Amniotic stem cell (primary cell): ENCODE measurements at regions not wholly inside any gene's neighbourhood (a gene's known extent, or its start where the extent isn't known, plus 50 kb on each side); places are given as distances from the start of the nearest gene placed in this dataset.
A peak's percentile ranks its signal among the peaks of the same experiment; 100 is the strongest.
"Not testable (repeated sequence)": the region's sequence is repeated elsewhere in the genome, so short reads cannot be mapped to it uniquely, and the experiment has no call there.

ENCODE experiments used
- DNase-seq: peaks from one replicate; lab custom pipeline; 2025; lab: John Stamatoyannopoulos, UW

- DNase-seq = no peak
Observed at GRCh38 chr15:38745126-38745525, 180.5 kb upstream of the RASGRP1 start.

DNA sequence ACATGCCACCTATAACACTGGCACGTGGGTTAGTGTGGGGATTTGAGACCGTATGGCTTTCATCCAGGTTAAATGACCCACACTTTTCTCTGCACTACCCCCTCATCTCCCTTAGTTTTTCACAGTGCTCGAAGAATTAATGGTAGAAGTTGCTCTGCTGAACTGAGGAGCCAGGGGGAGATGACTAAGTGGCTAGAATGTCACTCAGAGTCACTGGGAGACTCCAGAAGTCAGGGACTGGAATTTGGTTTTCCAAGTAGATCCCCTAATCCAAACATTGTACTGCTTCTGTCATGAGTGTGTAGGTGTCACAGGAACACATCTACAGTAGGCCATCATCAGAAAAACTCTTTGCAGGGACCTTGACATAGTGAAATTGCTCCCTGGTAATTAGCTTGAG is 181.0 kb upstream of the RASGRP1 start:
- DNase-seq = no peak

DNA sequence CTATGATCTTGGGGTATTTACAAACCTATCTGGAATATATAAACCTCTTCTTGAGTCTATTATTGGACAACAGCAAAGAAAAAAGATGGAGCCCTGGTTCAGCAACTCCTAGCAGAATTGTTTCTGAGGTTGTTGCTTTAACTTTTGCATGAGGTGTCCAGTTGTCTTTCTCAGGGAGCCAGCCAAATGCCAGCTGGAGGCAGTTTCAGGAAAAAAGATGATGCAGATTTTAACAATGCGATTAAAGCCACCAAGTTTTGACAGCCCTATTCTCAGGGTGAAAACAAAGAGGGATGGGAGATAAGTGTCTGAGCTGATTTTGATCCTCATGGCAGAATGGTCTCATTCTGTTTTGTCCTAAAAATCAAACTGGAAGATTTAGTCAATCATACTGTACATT is 181.6 kb upstream of the RASGRP1 start:
- DNase-seq = no peak

DNA sequence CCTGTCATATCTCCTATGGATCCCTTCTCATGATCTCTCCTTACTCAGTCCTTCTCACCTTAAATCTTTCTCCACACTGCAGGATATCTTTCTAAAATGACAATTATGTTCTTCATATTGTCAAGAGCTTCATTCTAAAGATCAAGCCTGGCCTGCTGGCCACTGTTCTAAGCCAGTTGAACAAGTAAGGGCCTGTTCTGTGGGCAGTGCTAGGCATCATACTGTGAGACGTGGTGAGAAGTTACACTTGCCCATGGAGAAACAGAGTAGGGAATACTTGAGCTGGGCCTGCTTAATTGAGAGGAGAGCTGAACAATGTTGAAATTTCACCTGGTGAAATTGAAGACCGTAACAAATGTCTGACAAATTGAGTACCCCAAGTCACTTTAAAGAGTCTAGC is 184.1 kb upstream of the RASGRP1 start:
- DNase-seq = no peak

DNA sequence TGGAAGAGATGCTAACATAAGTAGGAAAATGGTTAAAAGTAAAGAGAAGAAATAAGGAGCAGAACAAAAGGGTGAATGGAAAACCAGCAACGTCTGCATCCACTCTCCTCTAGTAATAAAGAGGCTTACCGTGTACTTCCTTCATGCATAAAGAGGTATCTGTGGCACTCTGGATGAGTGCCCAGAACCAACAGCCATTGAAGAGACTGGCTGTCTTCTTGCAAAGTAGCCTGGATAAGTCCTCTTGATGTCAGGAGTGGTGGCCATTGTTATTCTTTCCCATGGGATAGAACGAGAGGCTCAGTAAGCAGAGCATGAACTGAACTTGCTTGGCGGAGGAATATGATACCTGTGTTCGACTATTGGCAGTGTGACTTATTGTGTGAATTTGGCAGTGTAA is 186.2 kb upstream of the RASGRP1 start:
- DNase-seq = no peak

- no peak for DNase-seq
Observed at GRCh38 chr15:38755718-38756117, 191.1 kb upstream of the RASGRP1 start.

- DNase-seq = no peak
Observed at GRCh38 chr15:38756441-38756840, 191.8 kb upstream of the RASGRP1 start.

- DNase-seq = peak; percentile 68
Observed at GRCh38 chr15:38758043-38758442, 193.4 kb upstream of the RASGRP1 start.

DNA sequence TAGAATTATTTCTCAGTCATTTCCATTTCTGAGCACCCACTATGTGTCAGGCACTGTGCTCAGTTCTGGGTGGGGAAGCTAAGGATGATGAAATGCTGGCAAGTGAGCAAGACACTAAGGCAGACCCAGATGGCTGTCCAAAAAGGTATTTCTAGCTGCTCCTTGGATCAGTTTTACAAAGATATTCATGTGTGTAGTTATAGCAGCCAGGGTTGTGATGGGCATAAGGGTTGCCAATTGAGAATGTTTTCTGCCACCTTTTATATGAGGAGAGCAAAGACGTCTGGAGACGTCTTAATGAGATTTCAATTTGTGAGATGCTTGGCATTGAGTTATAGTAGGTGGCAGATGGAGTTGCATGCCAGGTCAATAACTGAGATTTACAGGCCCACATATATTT is 197.1 kb upstream of the RASGRP1 start:
- DNase-seq = no peak

DNA sequence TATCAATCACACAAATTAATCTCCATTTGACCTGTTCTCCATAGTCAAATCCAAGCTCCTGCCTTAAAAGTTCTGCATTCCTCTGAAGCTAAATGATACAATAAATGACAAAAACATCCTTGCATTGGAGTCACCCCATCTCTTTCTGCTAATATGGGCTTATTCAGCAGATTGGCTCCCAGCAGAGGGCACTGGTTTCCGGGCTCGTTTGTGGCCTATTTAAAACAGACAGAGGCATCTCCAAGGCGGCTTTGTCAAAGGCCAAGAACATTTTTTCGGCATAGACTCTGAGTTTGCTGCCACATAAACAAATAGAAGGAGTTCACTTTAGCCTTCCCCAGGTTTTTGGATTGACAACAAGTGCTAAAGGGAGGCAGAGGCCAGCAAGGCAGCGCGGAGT is 204.4 kb upstream of the RASGRP1 start:
- no peak for DNase-seq

DNA sequence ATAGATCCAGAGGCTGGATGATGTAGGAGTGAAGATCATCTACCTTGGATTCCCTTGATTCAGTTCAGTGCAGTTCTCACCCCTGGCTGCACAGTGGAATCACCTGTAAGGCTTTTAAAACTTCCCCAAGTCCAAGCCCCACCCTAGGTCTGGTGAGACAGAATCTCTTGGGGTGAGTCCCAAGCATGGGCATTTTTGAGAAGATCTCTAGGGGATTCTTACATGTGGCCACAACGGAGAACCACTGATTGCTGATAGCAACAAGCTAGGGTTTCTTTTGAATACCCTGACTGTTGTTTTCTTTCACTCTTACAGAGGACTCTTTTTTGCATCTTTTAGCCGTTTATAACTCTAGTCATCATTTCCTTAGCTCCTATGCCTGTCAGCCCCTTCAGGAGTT is 204.9 kb upstream of the RASGRP1 start:
- DNase-seq = no peak

- not testable (repeated sequence) for DNase-seq
Observed at GRCh38 chr15:38774076-38774475, 209.5 kb upstream of the RASGRP1 start.

- no peak for DNase-seq
Observed at GRCh38 chr15:38781196-38781595, 216.6 kb upstream of the RASGRP1 start.

DNA sequence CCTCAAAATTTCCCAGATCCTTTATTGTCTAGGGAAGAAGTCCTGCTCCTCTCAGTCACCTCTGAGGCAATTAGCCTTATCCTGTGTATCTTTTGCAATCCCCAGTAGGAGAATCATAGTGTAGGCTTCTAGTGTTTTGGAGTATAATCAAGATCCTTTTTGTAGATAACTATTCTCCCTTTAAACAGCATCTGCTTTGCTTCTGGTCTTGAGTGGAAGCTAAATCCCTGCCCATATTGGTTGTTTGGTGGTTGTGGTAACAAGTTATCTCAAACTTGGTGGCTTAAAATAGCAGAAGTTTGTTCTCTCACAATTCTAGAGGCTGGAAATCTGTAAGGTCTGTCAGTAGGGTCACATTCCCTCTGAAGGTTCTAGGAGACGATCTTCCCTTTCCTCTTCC is 217.5 kb upstream of the RASGRP1 start:
- no peak for DNase-seq

GRCh38 chr15:38788918-38789317 is 224.3 kb upstream of the RASGRP1 start:
- no peak for DNase-seq

GRCh38 chr15:38789566-38789965 is 225.0 kb upstream of the RASGRP1 start:
- DNase-seq = no peak

- DNase-seq = no peak
Observed at GRCh38 chr15:38793206-38793810, 228.7 kb upstream of the RASGRP1 start.

GRCh38 chr15:38795471-38796245 is 231.0 kb upstream of the RASGRP1 start:
- DNase-seq = peak; percentile 12

DNA sequence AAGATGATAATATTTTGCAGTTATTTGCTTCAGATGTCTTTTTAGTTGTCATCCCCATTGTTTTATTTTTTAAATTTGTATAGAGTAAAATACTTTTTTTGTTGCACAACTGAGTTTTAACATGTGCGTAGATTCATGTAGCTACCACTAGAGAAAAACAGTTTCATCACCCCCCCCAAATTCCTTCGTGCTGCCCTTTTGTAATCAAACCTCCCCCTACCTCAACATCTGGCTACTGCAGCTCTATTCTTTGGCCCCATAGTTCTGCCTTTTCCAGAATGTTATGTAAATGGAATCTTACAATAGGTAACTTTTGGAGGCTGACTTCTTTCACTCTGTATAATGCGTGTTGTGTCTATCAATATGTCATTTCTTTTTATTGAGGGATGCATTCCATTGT is 232.0 kb upstream of the RASGRP1 start:
- no peak for DNase-seq

GRCh38 chr15:38797506-38797905 is 232.9 kb upstream of the RASGRP1 start:
- not testable (repeated sequence) for DNase-seq

DNA sequence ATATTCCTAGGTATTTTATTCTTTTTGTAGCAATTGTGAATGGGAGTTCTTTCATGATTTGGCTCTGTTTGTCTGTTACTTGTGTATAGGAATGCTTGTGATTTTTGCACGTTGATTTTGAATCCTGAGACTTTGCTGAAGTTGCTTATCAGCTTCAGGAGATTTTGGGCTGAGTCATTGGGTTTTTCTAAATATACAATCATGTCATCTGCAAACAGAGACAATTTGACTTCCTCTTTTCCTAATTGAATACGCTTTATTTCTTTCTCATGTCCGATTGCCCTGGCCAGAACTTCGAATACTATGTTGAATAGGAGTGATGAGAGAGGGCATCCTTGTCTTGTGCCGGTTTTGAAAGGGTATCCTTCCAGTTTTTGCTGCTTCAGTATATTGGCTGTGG is 234.6 kb upstream of the RASGRP1 start:
- DNase-seq = not testable (repeated sequence)

GRCh38 chr15:38809621-38810020 is 245.0 kb upstream of the RASGRP1 start:
- DNase-seq = no peak

DNA sequence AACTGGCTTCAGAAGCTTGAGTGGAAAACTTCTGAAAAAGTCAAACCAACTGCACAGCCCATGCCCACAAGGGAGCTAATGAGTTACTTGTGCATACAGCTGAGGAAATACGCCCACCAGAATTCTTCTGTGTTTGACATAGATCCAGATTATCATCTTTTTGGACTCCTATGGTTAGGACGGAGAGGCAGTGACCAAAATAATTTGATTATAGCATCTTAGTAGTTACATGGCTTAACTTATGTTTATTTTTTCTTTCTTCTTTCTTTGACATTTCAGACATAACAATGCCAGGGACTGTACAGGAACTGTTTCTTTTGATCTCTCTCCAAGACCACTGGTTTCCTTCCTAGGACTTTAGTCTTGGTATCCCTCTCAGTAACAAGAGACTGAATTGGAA is 246.1 kb upstream of the RASGRP1 start:
- no peak for DNase-seq

- DNase-seq = not testable (repeated sequence)
Observed at GRCh38 chr15:38814254-38814653, 249.6 kb upstream of the RASGRP1 start.
